ENCODE measurements at regions not wholly inside any gene's neighbourhood (a gene's known extent, or its start where the extent isn't known, plus 50 kb on each side); places are given as distances from the start of the nearest gene placed in this dataset.

DNA sequence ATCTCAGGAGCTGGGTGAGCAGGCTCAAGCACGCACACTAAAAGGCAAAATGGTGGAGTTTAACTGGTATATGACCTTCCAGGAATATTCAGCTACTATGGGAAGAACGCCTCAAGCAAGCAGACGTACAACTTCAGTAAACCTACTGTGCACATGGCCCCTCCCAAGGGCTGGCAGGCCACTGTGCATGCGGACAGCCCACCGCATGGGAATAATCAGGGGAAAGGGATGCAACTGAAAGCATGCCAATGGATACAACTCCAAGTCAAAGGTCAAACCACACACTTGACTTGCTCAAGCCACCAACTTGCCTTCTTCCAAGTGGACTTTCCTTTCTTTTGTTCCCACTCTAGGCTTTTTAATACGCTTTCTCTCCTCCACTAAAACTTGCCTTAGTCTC is 121.6 kb upstream of the SNTG2 start:
- no peak for TF ChIP-seq CEBPB (IDR thresholded peaks at IDR 0.05)
- TF ChIP-seq, protein P1, sequence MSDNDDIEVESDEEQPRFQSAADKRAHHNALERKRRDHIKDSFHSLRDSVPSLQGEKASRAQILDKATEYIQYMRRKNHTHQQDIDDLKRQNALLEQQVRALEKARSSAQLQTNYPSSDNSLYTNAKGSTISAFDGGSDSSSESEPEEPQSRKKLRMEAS (IDR thresholded peaks at IDR 0.05), result no peak
